Ishikawa (cell line): ENCODE measurements at regions not wholly inside any gene's neighbourhood (a gene's known extent, or its start where the extent isn't known, plus 50 kb on each side); places are given as distances from the start of the nearest gene placed in this dataset.

Experiments
- CEBPB ChIP-seq: IDR thresholded peaks from 2 replicates; pipeline ENCODE4 v1.6.1; 2012
- CREB1 ChIP-seq: IDR thresholded peaks from 2 replicates; pipeline ENCODE4 v1.6.1; 2012; ENCODE audit warnings: low read depth
- EGR1 ChIP-seq: IDR thresholded peaks from 2 replicates; pipeline ENCODE4 v1.6.1; 2012
- EP300 ChIP-seq: IDR thresholded peaks from 2 replicates; pipeline ENCODE4 v1.6.1; 2012; ENCODE audit warnings: borderline replicate concordance
- FOXM1 ChIP-seq: IDR thresholded peaks from 2 replicates; pipeline ENCODE4 v1.6.1; 2012; ENCODE audit warnings: low read depth, borderline replicate concordance
- MAX ChIP-seq: IDR thresholded peaks from 2 replicates; pipeline ENCODE4 v1.6.1; 2012
- NFIC ChIP-seq: IDR thresholded peaks from 2 replicates; pipeline ENCODE4 v1.6.1; 2012
- RAD21 ChIP-seq: IDR thresholded peaks from 2 replicates; pipeline ENCODE4 v1.6.1; 2012; ENCODE audit warnings: low read depth
- REST ChIP-seq: IDR thresholded peaks from 2 replicates; pipeline ENCODE4 v1.6.1; 2012; ENCODE audit warnings: low read depth, mild to moderate bottlenecking
- TAF1 ChIP-seq: IDR thresholded peaks from 2 replicates; pipeline ENCODE4 v1.6.1; 2012; ENCODE audit warnings: low read depth, mild to moderate bottlenecking
- TCF12 ChIP-seq: IDR thresholded peaks from 2 replicates; pipeline ENCODE4 v1.6.1; 2012; ENCODE audit warnings: low read depth
- TEAD4 ChIP-seq: IDR thresholded peaks from 2 replicates; pipeline ENCODE4 v1.6.1; 2012
- USF1 ChIP-seq: IDR thresholded peaks from 2 replicates; pipeline ENCODE4 v1.6.1; 2012
- YY1 ChIP-seq: IDR thresholded peaks from 2 replicates; pipeline ENCODE4 v1.6.1; 2012; ENCODE audit warnings: low read depth
- ZBTB7A ChIP-seq: IDR thresholded peaks from 2 replicates; pipeline ENCODE4 v1.6.1; 2012; ENCODE audit warnings: low read depth

GRCh38 chr2:216936954-216937357 lies 77.1 kb upstream of the TNP1 start:
- TF ChIP-seq CEBPB, result no peak
- TF ChIP-seq YY1, result no peak
- no peak for TF ChIP-seq TAF1
- no peak for TF ChIP-seq EP300
- TF ChIP-seq TEAD4, result no peak
- TF ChIP-seq EGR1, result no peak
- no peak for TF ChIP-seq NFIC
- no peak for TF ChIP-seq USF1
- no peak for TF ChIP-seq RAD21
- no peak for TF ChIP-seq TCF12
- TF ChIP-seq CREB1, result no peak
- TF ChIP-seq ZBTB7A, result no peak
- no peak for TF ChIP-seq REST
- no peak for TF ChIP-seq FOXM1

- no peak for TF ChIP-seq MAX
- TF ChIP-seq CEBPB, result no peak
- no peak for TF ChIP-seq RAD21
- no peak for TF ChIP-seq NFIC
- no peak for TF ChIP-seq FOXM1
- no peak for TF ChIP-seq EGR1
- TF ChIP-seq TCF12, result no peak
Measured at GRCh38 chr2:216934623-216935022, 74.8 kb upstream of the TNP1 start.

GRCh38 chr2:216934151-216934550 lies 74.3 kb upstream of the TNP1 start:
- TF ChIP-seq YY1 (no peak), ZBTB7A (no peak), USF1 (no peak), EGR1 (no peak), CREB1 (no peak), EP300 (no peak), TAF1 (no peak), TCF12 (no peak), NFIC (no peak), RAD21 (no peak), FOXM1 (no peak), REST (no peak)

GRCh38 chr2:216932863-216933548 lies 73.1 kb upstream of the TNP1 start:
- TF ChIP-seq EGR1, result no peak
- no peak for TF ChIP-seq ZBTB7A
- TF ChIP-seq TCF12, result no peak
- TF ChIP-seq RAD21, result no peak
- TF ChIP-seq TEAD4, result no peak
- no peak for TF ChIP-seq REST
- no peak for TF ChIP-seq NFIC
- no peak for TF ChIP-seq EP300
- TF ChIP-seq MAX, result no peak
- TF ChIP-seq CREB1, result no peak
- TF ChIP-seq USF1, result no peak
- TF ChIP-seq FOXM1, result no peak
- TF ChIP-seq CEBPB, result no peak
- no peak for TF ChIP-seq YY1
